GM13977 (cell line): ENCODE measurements at regions not wholly inside any gene's neighbourhood (a gene's known extent, or its start where the extent isn't known, plus 50 kb on each side); places are given as distances from the start of the nearest gene placed in this dataset.

Experiments
- DNase-seq: peaks from one replicate; pipeline ENCODE4 v3.0.0; 2012; ENCODE audit warnings: low spot score
- CTCF ChIP-seq: IDR thresholded peaks from 2 replicates; pipeline ENCODE4 v1.5.1; 2012; ENCODE audit warnings: mild to moderate bottlenecking, control low read depth; ENCODE audit not compliant: insufficient read depth; ENCODE audit errors: extremely low read depth, missing control alignments
- in situ Hi-C: fragments of 300-500 bp; cut with MboI; formaldehyde crosslinking; loops from one replicate; pipeline ENCODE4 v1.12.0; 2022; ENCODE audit warnings: low sequenced_read_pairs, low pct_unique_long_range_greater_than_20kb, mixed read lengths, inconsistent platforms; ENCODE audit not compliant: unreplicated experiment

- DNase-seq = no peak
- no peak for TF ChIP-seq CTCF
- in situ Hi-C loops = no loop called here
Observed at GRCh38 chr4:160193787-160194186, 1090.9 kb downstream of the RAPGEF2 start.

- in situ Hi-C loops = no loop called here
- no peak for DNase-seq
- no peak for TF ChIP-seq CTCF
Observed at GRCh38 chr4:160194716-160195115, 1091.8 kb downstream of the RAPGEF2 start.

- no peak for TF ChIP-seq CTCF
- DNase-seq = peak; percentile 6
- in situ Hi-C loops = no loop called here
Observed at GRCh38 chr4:160202802-160203201, 1099.9 kb downstream of the RAPGEF2 start.

GRCh38 chr4:160212078-160212477 lies 1109.2 kb downstream of the RAPGEF2 start:
- in situ Hi-C loops = no loop called here

GRCh38 chr4:160213366-160213765 lies 1110.5 kb downstream of the RAPGEF2 start:
- DNase-seq = no peak
- in situ Hi-C loops = no loop called here
- TF ChIP-seq CTCF = no peak

More at GRCh38 chr4:160212078-160212477, 1109.2 kb downstream of the RAPGEF2 start:
- no peak for DNase-seq
- TF ChIP-seq CTCF = no peak

- DNase-seq = no peak
- no peak for TF ChIP-seq CTCF
- in situ Hi-C loops = no loop called here
Observed at GRCh38 chr4:160217352-160217751, 1114.5 kb downstream of the RAPGEF2 start.

- in situ Hi-C loops = no loop called here
- no peak for TF ChIP-seq CTCF
- DNase-seq = no peak
Observed at GRCh38 chr4:160224049-160224448, 1121.2 kb downstream of the RAPGEF2 start.
